Upper lobe of left lung (tissue), 6 donors: ENCODE measurements at regions not wholly inside any gene's neighbourhood (a gene's known extent, or its start where the extent isn't known, plus 50 kb on each side); places are given as distances from the start of the nearest gene placed in this dataset.

Experiments
- ATAC-seq, 2 donors: fragments of 200-7000 bp; cut with Tn5 transposase; one replicate each; pipeline ENCODE4 v1.9.1; 2022; ENCODE audit warnings: mild to moderate bottlenecking in 2 of 2, moderate library complexity in 2 of 2; ENCODE audit not compliant: low FRiP score in 2 of 2
- DNase-seq, 2 donors: peaks; one replicate each; pipeline ENCODE4 v3.0.0-alpha.2; 2019 to 2020
- H3K27ac ChIP-seq, 4 donors: fragments of 200-600 bp; sonication (generic); one replicate each; pipeline ENCODE4 v1.5.1; 2016 to 2019
- H3K27me3 ChIP-seq, 4 donors: fragments of 200-600 bp; sonication (generic); one replicate each; pipeline ENCODE4 v1.5.1; 2017 to 2019
- H3K36me3 ChIP-seq, 4 donors: fragments of 200-600 bp; sonication (generic); one replicate each; pipeline ENCODE4 v1.5.1; 2016 to 2019
- H3K4me1 ChIP-seq, 4 donors: fragments of 200-600 bp; sonication (generic); one replicate each; pipeline ENCODE4 v1.5.1; 2018 to 2019
- H3K4me3 ChIP-seq, 4 donors: fragments of 200-600 bp; sonication (generic); one replicate each; pipeline ENCODE4 v1.5.1; 2017 to 2019; ENCODE audit warnings: mild to moderate bottlenecking in 2 of 4, moderate library complexity in 1 of 4
- H3K9me3 ChIP-seq, 4 donors: fragments of 200-600 bp; sonication (generic); one replicate each; pipeline ENCODE4 v1.5.1; 2018 to 2019
- CTCF ChIP-seq, 6 experiments: fragments of 450-650 bp in 4 of 6; fragments of 200-600 bp in 2 of 6; sonication (generic) in 2 of 6; IDR thresholded peaks; one replicate each; pipeline ENCODE4 v1.5.1; 2016 to 2019; ENCODE audit warnings: antibody characterized with exemption in 6 of 6
- EP300 ChIP-seq, 4 donors: sonication (generic); formaldehyde crosslinking; IDR thresholded peaks; one replicate each; pipeline ENCODE4 v1.5.1; 2017; ENCODE audit warnings: antibody characterized with exemption in 4 of 4, control low read depth in 2 of 4
- POLR2A ChIP-seq, 4 donors: fragments of 450-650 bp; IDR thresholded peaks; one replicate each; pipeline ENCODE4 v1.5.1; 2016 to 2017; ENCODE audit warnings: antibody characterized with exemption in 4 of 4, mild to moderate bottlenecking in 2 of 4
- POLR2AphosphoS5 ChIP-seq, 2 donors: sonication (generic); formaldehyde crosslinking; IDR thresholded peaks; one replicate each; pipeline ENCODE4 v1.5.1; 2017; ENCODE audit warnings: antibody characterized with exemption in 2 of 2
- WGBS, 2 donors: methylation state at CpG; one replicate each; pipeline ENCODE4 v1.1.5; 2017 to 2018; 5-methylcytosine and 5-hydroxymethylcytosine counted together
- donor health status: DM: no; HTN: no; CAD: no; lungs with moderate emphysema.
- donor health status: DM: no; HTN: yes; CAD: no; lungs with severe emphysema.

GRCh38 chr3:118400886-118401285, 633.8 kb downstream of the IGSF11 start:
- H3K4me1 ChIP-seq, result no peaks in the 10 kb centered on the region
- ATAC-seq, result no peak
- no peak for TF ChIP-seq POLR2AphosphoS5 (IDR thresholded peaks at IDR 0.05)
- TF ChIP-seq EP300 (IDR thresholded peaks at IDR 0.05), result no peak
- TF ChIP-seq CTCF (IDR thresholded peaks at IDR 0.05), result no peak
- TF ChIP-seq POLR2A (IDR thresholded peaks at IDR 0.05), result no peak
- 46 to 50% methylated on average over 1 of the region's 1 CpG for WGBS, 2 donors
- no peak overlapping the region for H3K27ac ChIP-seq
- DNase-seq, result no peak
- H3K4me3 ChIP-seq, result no peak overlapping the region
- H3K36me3 ChIP-seq, result no peaks in the 10 kb centered on the region
- no peaks in the 10 kb centered on the region for H3K27me3 ChIP-seq
- no peaks in the 10 kb centered on the region for H3K9me3 ChIP-seq

GRCh38 chr3:118401887-118402286, 632.8 kb downstream of the IGSF11 start:
- Histone ChIP-seq H3K4me1 (no peaks in the 10 kb centered on the region), H3K4me3 (no peak overlapping the region)
- no peak for DNase-seq

GRCh38 chr3:118402971-118403370, 631.7 kb downstream of the IGSF11 start:
- Histone ChIP-seq H3K4me1 (no peaks in the 10 kb centered on the region), H3K27ac (no peak overlapping the region), H3K9me3 (no peaks in the 10 kb centered on the region), H3K4me3 (no peak overlapping the region), H3K27me3 (no peaks in the 10 kb centered on the region), H3K36me3 (no peaks in the 10 kb centered on the region)
- no peak for ATAC-seq
- 94 to 96% methylated on average over 1 of the region's 1 CpG for WGBS, 2 donors
- DNase-seq, result no peak
- TF ChIP-seq CTCF (IDR thresholded peaks at IDR 0.05), result no peak
- no peak for TF ChIP-seq EP300 (IDR thresholded peaks at IDR 0.05)
- TF ChIP-seq POLR2A (IDR thresholded peaks at IDR 0.05), result no peak
- no peak for TF ChIP-seq POLR2AphosphoS5 (IDR thresholded peaks at IDR 0.05)

More at GRCh38 chr3:118401887-118402286, 632.8 kb downstream of the IGSF11 start:
- ATAC-seq, result no peak
- Histone ChIP-seq H3K27ac (no peak overlapping the region), H3K36me3 (no peaks in the 10 kb centered on the region), H3K9me3 (no peaks in the 10 kb centered on the region), H3K27me3 (no peaks in the 10 kb centered on the region)
- no peak for TF ChIP-seq POLR2AphosphoS5 (IDR thresholded peaks at IDR 0.05)
- TF ChIP-seq EP300 (IDR thresholded peaks at IDR 0.05), result no peak
- no peak for TF ChIP-seq POLR2A (IDR thresholded peaks at IDR 0.05)
- no peak for TF ChIP-seq CTCF (IDR thresholded peaks at IDR 0.05)

GRCh38 chr3:118406562-118406961, 628.1 kb downstream of the IGSF11 start:
- no peak for DNase-seq
- Histone ChIP-seq H3K9me3 (no peaks in the 10 kb centered on the region), H3K4me1 (no peaks in the 10 kb centered on the region), H3K27me3 (no peaks in the 10 kb centered on the region), H3K27ac (no peak overlapping the region), H3K36me3 (no peaks in the 10 kb centered on the region), H3K4me3 (no peak overlapping the region)
- ATAC-seq, result no peak
- WGBS, 2 donors, result 81 to 82% methylated on average over 2 of the region's 2 CpGs
- TF ChIP-seq EP300 (IDR thresholded peaks at IDR 0.05) (no peak), CTCF (IDR thresholded peaks at IDR 0.05) (no peak), POLR2AphosphoS5 (IDR thresholded peaks at IDR 0.05) (no peak), POLR2A (IDR thresholded peaks at IDR 0.05) (no peak)

GRCh38 chr3:118408431-118408830, 626.2 kb downstream of the IGSF11 start:
- TF ChIP-seq EP300 (IDR thresholded peaks at IDR 0.05), result no peak
- no peak for TF ChIP-seq POLR2AphosphoS5 (IDR thresholded peaks at IDR 0.05)
- TF ChIP-seq CTCF (IDR thresholded peaks at IDR 0.05), result no peak
- no peak for TF ChIP-seq POLR2A (IDR thresholded peaks at IDR 0.05)
- Histone ChIP-seq H3K4me1 (no peaks in the 10 kb centered on the region), H3K4me3 (no peak overlapping the region), H3K36me3 (no peaks in the 10 kb centered on the region), H3K27ac (no peak overlapping the region), H3K27me3 (no peaks in the 10 kb centered on the region), H3K9me3 (no peaks in the 10 kb centered on the region)
- ATAC-seq (no peak), DNase-seq (no peak)
